Epithelial cell of prostate (primary cell): ENCODE measurements at regions not wholly inside any gene's neighbourhood (a gene's known extent, or its start where the extent isn't known, plus 50 kb on each side); places are given as distances from the start of the nearest gene placed in this dataset.

Source experiments
- DNase-seq: peaks from one replicate; pipeline ENCODE4 v3.0.0-alpha.2; 2011; ENCODE audit warnings: low read depth, low spot score
- H3K27ac ChIP-seq: fragments of 450-650 bp; 2 replicates; pipeline ENCODE4 v1.5.1; 2017; ENCODE audit warnings: mild to moderate bottlenecking

- H3K27ac ChIP-seq: no peak overlapping the region
- DNase-seq: no peak
Measured at GRCh38 chr6:153801917-153802316, 237.1 kb upstream of the OPRM1 start.

- no peak overlapping the region for H3K27ac ChIP-seq
- no peak for DNase-seq
Measured at GRCh38 chr6:153800580-153801188, 238.4 kb upstream of the OPRM1 start.

GRCh38 chr6:153790876-153791473, 248.1 kb upstream of the OPRM1 start:
- H3K27ac ChIP-seq: peak overlapping the region; percentile 14
- DNase-seq: no peak

- DNase-seq: peak; percentile 50
- H3K27ac ChIP-seq: no peak overlapping the region
Measured at GRCh38 chr6:153790048-153790447, 249.0 kb upstream of the OPRM1 start.

- no peak overlapping the region for H3K27ac ChIP-seq
- no peak for DNase-seq
Measured at GRCh38 chr6:153787341-153787606, 251.8 kb upstream of the OPRM1 start.

- no peak for DNase-seq
- no peak overlapping the region for H3K27ac ChIP-seq
Measured at GRCh38 chr6:153781306-153781705, 257.7 kb upstream of the OPRM1 start.

- no peak overlapping the region for H3K27ac ChIP-seq
- no peak for DNase-seq
Measured at GRCh38 chr6:153780011-153780410, 259.0 kb upstream of the OPRM1 start.

GRCh38 chr6:153778216-153778615, 260.8 kb upstream of the OPRM1 start:
- no peak overlapping the region for H3K27ac ChIP-seq
- DNase-seq: no peak

GRCh38 chr6:153771577-153771976, 267.5 kb upstream of the OPRM1 start:
- H3K27ac ChIP-seq: no peak overlapping the region
- no peak for DNase-seq

GRCh38 chr6:153767127-153767526, 271.9 kb upstream of the OPRM1 start:
- DNase-seq: no peak
- H3K27ac ChIP-seq: no peak overlapping the region

- no peak for DNase-seq
- no peak overlapping the region for H3K27ac ChIP-seq
Measured at GRCh38 chr6:153758516-153758915, 280.5 kb upstream of the OPRM1 start.

GRCh38 chr6:153735761-153736160, 303.3 kb upstream of the OPRM1 start:
- no peak overlapping the region for H3K27ac ChIP-seq
- no peak for DNase-seq

GRCh38 chr6:153729189-153729588, 309.9 kb upstream of the OPRM1 start:
- DNase-seq: no peak
- H3K27ac ChIP-seq: no peak overlapping the region

GRCh38 chr6:153727885-153728284, 311.2 kb upstream of the OPRM1 start:
- DNase-seq: no peak
- H3K27ac ChIP-seq: no peak overlapping the region

GRCh38 chr6:153725456-153725855, 313.6 kb upstream of the OPRM1 start:
- DNase-seq: no peak
- no peak overlapping the region for H3K27ac ChIP-seq

- no peak overlapping the region for H3K27ac ChIP-seq
- DNase-seq: no peak
Measured at GRCh38 chr6:153720732-153721131, 318.3 kb upstream of the OPRM1 start.

GRCh38 chr6:153705429-153705828, 333.6 kb upstream of the OPRM1 start:
- DNase-seq: no peak

GRCh38 chr6:153702671-153703070, 336.4 kb upstream of the OPRM1 start:
- DNase-seq: no peak
- no peak overlapping the region for H3K27ac ChIP-seq

More at GRCh38 chr6:153705429-153705828, 333.6 kb upstream of the OPRM1 start:
- H3K27ac ChIP-seq: no peak overlapping the region

GRCh38 chr6:153698637-153699036, 340.4 kb upstream of the OPRM1 start:
- H3K27ac ChIP-seq: no peak overlapping the region
- no peak for DNase-seq

GRCh38 chr6:153698001-153698400, 341.0 kb upstream of the OPRM1 start:
- no peak overlapping the region for H3K27ac ChIP-seq
- DNase-seq: no peak

- no peak overlapping the region for H3K27ac ChIP-seq
- DNase-seq: no peak
Measured at GRCh38 chr6:153677522-153677921, 361.5 kb upstream of the OPRM1 start.

- no peak for DNase-seq
- H3K27ac ChIP-seq: no peak overlapping the region
Measured at GRCh38 chr6:153673750-153674149, 365.3 kb upstream of the OPRM1 start.

- no peak overlapping the region for H3K27ac ChIP-seq
- no peak for DNase-seq
Measured at GRCh38 chr6:153673225-153673624, 365.8 kb upstream of the OPRM1 start.
